NAMALWA (cell line): ENCODE measurements at regions not wholly inside any gene's neighbourhood (a gene's known extent, or its start where the extent isn't known, plus 50 kb on each side); places are given as distances from the start of the nearest gene placed in this dataset.
A peak's percentile ranks its signal among the peaks of the same experiment; 100 is the strongest.

Source experiments
- DNase-seq: peaks from one replicate; pipeline ENCODE4 v3.0.0-alpha.2; 2015; ENCODE audit warnings: low spot score

- DNase-seq, result no peak
These were observed 439.2 kb upstream of the IGFBP3 start for GRCh38 chr7:46360296-46360695.

DNA sequence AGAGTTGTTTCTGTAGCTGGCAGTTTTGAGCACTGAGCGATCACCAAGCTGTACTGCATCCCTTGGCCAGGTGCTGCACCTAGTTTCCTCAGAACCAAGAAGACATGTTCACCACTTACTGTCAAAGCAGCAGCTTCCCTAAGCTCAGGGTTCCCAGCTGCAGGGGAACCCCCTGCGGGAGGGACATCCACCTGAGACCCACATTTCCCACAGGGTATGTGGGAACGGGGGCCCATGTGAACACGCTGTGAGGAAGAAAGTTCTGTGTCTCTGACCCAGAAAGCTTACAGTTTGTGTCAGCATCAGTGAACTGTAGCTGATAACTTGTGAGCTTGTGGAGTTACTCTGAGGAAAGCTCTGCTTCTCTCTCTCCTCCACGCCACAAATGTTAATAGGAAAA is 436.8 kb upstream of the IGFBP3 start:
- no peak for DNase-seq

- DNase-seq, result no peak
These were observed 436.2 kb upstream of the IGFBP3 start for GRCh38 chr7:46357290-46357689.

DNA sequence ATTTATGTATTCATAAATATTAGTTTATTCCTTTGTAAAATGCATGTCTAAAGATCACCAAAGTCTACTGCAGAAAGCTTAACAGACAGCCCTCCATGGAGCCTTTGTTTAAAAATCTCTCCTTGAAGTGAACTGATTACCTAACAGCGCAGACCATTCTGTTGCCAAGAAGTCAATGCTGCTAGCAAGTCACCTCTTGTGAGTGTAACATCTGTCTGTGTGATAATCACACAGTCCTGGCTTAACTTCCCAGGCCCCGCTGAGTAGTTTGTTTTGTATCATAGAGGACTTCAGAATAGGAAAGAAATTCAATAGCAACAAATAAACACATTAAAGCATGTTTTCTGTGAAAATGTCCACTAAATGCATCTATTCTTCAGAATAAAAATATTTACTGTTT is 435.3 kb upstream of the IGFBP3 start:
- DNase-seq, result no peak

DNA sequence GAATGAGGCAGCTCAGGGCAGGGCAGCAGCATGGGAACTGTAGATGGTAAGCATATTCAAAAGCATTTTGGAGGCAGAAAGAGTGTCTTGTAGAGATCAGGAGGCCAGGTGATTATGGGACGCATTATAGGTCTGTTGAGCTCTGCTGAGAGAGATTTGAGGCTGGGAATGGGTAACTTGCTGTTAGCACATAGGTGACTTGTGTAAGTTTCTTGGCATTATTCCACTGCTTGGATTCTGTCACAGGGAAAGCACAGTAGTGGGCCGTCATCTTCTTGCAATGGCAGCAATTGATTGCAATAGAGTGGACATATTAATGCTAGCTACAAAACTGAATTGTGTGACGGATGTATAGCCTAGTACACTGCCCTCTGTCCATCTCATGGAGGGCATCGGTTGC is 434.3 kb upstream of the IGFBP3 start:
- DNase-seq, result no peak

GRCh38 chr7:46352004-46352954 is 431.2 kb upstream of the IGFBP3 start:
- DNase-seq, result peak; percentile 60

GRCh38 chr7:46349490-46349889 is 428.4 kb upstream of the IGFBP3 start:
- DNase-seq, result no peak

- no peak for DNase-seq
These were observed 423.5 kb upstream of the IGFBP3 start for GRCh38 chr7:46344533-46344932.

GRCh38 chr7:46343802-46344201 is 422.7 kb upstream of the IGFBP3 start:
- DNase-seq, result no peak

DNA sequence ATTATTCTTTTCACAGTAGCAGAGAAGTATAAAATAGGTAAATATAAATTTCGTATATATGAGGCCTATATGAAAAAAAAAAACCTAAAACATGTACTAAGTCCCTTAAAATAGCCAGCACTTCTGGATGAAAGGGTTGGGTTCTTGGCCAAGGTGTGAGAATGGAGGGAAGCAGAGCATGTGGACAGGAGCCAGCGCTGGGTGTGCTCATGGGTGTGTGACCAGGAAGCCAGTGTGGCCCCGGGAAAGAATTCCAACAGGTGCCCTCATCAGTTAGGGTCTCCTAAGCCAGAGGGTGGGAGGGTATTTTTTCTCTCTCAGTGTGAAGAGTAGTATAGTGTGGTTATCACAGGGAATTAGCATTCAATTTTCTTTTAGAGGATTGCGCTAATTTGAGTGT is 401.9 kb upstream of the IGFBP3 start:
- no peak for DNase-seq

DNA sequence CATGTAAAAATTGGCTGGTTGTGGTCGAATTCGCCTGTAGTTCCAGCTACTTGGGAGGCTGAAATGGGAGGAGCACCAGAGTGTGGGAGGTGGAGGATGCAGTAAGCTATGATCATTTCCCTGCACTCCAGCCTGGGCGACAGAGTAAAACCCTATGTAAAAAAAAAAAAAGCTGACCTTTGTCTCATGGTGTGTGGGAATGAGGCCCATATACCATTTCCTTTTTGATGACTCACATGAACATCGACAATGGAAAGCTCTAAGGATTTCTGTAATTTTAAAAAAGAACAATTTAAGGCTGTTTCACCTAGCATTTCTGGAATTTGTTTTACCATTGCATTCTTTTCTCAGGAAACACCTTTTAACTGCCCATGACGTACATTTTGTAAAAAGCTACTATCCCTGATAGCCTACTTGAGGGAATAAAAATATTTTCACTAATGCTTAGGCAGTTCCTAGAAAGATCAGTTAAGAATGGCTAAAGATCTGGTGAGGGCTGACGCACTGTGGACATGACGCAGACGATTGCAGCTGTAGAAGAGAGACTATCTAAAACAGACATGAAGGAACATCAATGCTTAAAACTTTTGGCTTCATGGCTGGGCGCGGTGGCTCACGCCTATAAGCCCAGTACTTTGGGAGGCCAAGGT is 400.6 kb upstream of the IGFBP3 start:
- no peak for DNase-seq

DNA sequence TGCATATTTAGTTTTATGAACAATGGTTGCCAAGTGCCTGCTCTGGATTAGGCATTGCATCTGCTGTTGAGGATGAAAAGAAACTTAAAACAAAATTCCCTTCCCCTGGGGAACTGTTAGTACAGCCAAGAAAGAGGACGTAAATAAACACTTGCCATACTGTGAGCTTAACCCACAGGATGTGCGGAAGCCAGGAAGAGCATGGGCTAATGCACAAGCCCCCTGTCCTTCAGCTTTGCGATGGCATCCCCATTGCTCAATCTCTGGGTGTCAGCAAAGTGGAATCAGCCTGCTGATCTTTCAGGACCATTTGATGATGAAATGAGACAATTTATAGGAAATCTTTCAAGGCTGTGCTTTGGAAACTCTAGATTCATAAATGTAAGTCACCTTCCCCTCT is 399.9 kb upstream of the IGFBP3 start:
- DNase-seq, result no peak

DNA sequence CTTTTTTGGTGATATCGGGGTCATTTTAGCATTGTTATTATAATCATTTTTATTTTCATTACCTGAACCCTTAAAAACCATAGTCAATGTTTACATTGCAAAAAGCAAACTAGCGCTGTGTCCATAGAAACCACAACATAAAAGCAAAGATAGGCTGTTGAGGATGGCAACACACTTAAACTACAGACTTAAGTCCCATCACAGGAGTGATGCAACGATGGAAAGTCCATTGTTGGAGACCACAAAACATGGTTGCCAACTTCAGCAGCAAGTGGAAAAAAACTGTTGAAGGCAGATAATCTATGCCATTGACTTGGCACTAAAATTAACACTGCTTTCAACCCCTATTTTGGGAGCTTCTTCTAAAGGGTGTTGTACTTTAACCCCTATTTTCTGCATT is 398.8 kb upstream of the IGFBP3 start:
- DNase-seq, result no peak

GRCh38 chr7:46318276-46318675 is 397.2 kb upstream of the IGFBP3 start:
- no peak for DNase-seq

DNA sequence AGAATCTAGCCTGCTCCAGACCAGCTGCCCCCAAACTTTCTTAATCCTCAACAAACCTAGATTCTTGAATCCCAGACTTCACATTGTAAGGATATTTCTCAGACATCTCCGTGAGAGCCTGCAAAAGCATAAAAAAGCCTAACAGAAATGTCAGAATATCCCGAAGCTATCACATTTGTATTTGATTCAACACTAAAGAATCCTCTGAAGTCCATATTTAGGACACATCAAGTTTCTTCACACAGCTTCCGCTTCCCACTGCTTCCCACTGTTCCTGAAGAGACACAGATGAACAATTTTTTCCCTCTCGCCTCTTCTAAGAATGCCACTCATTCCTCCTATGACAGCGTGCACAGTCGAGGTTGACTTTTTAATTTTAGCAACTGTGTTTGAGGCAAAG is 396.2 kb upstream of the IGFBP3 start:
- no peak for DNase-seq

DNA sequence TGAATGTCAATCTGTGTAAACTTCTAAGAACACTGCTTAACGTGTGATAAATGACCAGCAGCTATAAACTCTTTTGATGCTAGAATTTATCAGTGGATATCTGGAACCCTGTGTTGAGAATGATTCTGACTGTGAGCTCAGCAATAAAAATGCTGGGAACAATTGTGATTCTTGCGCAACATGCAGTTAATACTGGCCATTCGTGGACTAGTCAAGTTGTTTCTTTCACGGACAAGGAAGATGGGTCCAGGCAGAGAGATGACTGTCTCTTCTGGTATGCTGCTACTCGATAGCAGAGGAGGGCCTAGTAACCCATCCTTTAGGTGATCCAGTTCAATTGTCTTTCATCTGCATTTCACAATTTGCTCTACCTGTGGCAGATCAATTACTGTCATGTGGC is 394.8 kb upstream of the IGFBP3 start:
- DNase-seq, result no peak

DNA sequence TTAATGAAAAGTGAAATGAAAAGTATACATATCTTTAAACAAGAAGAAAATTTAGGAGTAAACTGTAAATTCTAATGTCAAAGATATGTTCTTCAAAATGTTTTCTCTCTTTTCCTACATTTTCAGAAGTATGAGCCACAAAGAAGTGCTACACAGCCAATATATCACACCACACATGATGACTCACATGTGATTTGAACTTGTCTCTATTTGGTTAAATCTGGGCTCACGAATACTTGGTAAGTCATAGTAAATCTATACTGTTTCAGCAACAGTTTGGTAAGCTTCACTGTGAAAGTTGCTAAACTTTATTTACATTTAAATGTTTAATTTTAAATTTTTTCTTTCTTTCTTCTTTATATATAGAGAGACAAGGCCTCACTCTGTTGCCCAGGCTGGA is 380.6 kb upstream of the IGFBP3 start:
- DNase-seq, result no peak

- no peak for DNase-seq
These were observed 376.4 kb upstream of the IGFBP3 start for GRCh38 chr7:46297515-46297914.

- DNase-seq, result no peak
These were observed 375.5 kb upstream of the IGFBP3 start for GRCh38 chr7:46296526-46296925.

- DNase-seq, result no peak
These were observed 373.3 kb upstream of the IGFBP3 start for GRCh38 chr7:46294381-46294780.

DNA sequence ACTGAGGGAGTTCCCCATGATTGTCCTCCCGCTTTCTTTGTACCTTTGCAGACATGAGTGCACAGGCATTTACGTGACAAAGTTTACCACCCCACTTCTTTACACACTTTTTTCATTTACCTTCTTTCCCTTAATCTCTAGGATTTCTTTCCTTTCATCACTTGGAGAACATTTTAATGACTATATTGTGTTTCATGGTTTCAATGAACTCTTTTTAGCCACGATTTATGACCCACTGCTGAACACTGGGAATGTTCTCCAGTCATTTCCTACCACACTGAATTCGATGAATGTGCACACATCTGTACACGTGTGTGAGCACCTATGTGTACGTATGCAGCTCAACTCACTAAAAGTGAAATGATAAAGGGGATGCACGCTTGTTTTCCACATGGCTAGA is 371.7 kb upstream of the IGFBP3 start:
- no peak for DNase-seq

GRCh38 chr7:46291601-46292150 is 370.6 kb upstream of the IGFBP3 start:
- DNase-seq, result no peak

- DNase-seq, result no peak
These were observed 370.0 kb upstream of the IGFBP3 start for GRCh38 chr7:46291050-46291438.
